ENCODE measurements at regions not wholly inside any gene's neighbourhood (a gene's known extent, or its start where the extent isn't known, plus 50 kb on each side); places are given as distances from the start of the nearest gene placed in this dataset.

DNA sequence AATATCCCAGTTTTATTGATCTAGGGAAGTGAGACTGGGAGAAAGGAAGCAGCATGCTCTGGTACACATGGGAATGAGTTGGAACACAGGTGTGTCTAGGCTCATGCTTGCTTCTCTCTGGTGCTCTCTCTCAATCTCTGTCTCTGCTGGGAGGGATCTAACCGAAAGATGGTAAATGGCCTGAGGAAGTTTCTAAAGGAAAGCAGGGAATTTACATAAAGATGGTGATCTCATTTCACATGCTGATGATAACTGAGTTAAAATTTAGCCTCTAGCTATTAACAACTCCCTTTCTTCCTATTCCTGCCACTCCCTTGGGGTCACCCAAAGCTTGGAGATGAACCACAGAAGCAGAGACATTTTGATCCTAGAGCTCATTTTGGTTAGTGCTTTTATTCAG, 436.2 kb downstream of the SH3GL2 start:
- Histone ChIP-seq H3K27me3 (ENCODE audit: low read depth) (no peaks in the 10 kb centered on the region), H3K4me3 (no peak overlapping the region), H3K4me1 (no peaks in the 10 kb centered on the region), H3K9me3 (no peaks in the 10 kb centered on the region), H3K36me3 (no peaks in the 10 kb centered on the region), H3K27ac (no peak overlapping the region)
- ATAC-seq = no peak
- intact Hi-C loops (cut with DNase I) = no loop called here
- TF ChIP-seq, protein P1, sequence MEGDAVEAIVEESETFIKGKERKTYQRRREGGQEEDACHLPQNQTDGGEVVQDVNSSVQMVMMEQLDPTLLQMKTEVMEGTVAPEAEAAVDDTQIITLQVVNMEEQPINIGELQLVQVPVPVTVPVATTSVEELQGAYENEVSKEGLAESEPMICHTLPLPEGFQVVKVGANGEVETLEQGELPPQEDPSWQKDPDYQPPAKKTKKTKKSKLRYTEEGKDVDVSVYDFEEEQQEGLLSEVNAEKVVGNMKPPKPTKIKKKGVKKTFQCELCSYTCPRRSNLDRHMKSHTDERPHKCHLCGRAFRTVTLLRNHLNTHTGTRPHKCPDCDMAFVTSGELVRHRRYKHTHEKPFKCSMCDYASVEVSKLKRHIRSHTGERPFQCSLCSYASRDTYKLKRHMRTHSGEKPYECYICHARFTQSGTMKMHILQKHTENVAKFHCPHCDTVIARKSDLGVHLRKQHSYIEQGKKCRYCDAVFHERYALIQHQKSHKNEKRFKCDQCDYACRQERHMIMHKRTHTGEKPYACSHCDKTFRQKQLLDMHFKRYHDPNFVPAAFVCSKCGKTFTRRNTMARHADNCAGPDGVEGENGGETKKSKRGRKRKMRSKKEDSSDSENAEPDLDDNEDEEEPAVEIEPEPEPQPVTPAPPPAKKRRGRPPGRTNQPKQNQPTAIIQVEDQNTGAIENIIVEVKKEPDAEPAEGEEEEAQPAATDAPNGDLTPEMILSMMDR (IDR thresholded peaks at IDR 0.05) = no peak
- no peak for DNase-seq

- H3K27ac ChIP-seq = no peak overlapping the region
- intact Hi-C loops (cut with DNase I) = no loop called here
- TF ChIP-seq, protein P1 (IDR thresholded peaks at IDR 0.05) = no peak
Measured at GRCh38 chr9:18017136-18017535, 438.3 kb downstream of the SH3GL2 start.

GRCh38 chr9:18018221-18018620, 439.4 kb downstream of the SH3GL2 start:
- no peaks in the 10 kb centered on the region for H3K9me3 ChIP-seq
- intact Hi-C loops (cut with DNase I) = no loop called here
- no peak for ATAC-seq
- no peak overlapping the region for H3K27ac ChIP-seq
- no peak for DNase-seq
- TF ChIP-seq, protein P1 (IDR thresholded peaks at IDR 0.05) = no peak
- H3K4me3 ChIP-seq = no peak overlapping the region
- H3K4me1 ChIP-seq = no peaks in the 10 kb centered on the region
- no peaks in the 10 kb centered on the region for H3K27me3 ChIP-seq (ENCODE audit: low read depth)
- H3K36me3 ChIP-seq = no peaks in the 10 kb centered on the region

More at GRCh38 chr9:18017136-18017535, 438.3 kb downstream of the SH3GL2 start:
- Histone ChIP-seq H3K36me3 (no peaks in the 10 kb centered on the region), H3K9me3 (no peaks in the 10 kb centered on the region), H3K4me3 (no peak overlapping the region), H3K4me1 (no peaks in the 10 kb centered on the region), H3K27me3 (ENCODE audit: low read depth) (no peaks in the 10 kb centered on the region)
- ATAC-seq (no peak), DNase-seq (no peak)

DNA sequence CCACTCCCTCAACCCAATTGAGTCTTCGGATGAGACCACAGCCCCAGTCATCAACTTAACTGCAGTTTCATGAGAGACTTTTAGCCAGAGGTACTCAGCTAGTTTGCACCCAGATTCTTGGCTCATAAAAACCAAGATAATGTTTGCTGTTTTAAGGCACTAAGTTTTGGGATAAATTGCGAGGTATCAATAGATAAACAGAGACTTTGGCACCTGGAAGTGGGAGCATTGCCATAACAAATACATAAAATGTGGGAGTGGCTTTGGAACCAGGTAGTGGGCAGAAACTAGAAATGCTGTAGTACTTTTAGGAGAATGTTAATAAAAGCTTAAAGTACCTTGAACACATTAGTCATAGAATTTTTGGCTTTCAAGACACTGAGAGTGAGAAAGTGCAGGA, 439.8 kb downstream of the SH3GL2 start:
- TF ChIP-seq, protein P1 (IDR thresholded peaks at IDR 0.05) = no peak
- no peak overlapping the region for H3K4me3 ChIP-seq
- intact Hi-C loops (cut with DNase I) = no loop called here
- no peaks in the 10 kb centered on the region for H3K27me3 ChIP-seq (ENCODE audit: low read depth)
- ATAC-seq = no peak
- H3K9me3 ChIP-seq = no peaks in the 10 kb centered on the region
- no peak for DNase-seq
- no peaks in the 10 kb centered on the region for H3K4me1 ChIP-seq
- no peaks in the 10 kb centered on the region for H3K36me3 ChIP-seq
- H3K27ac ChIP-seq = no peak overlapping the region

- ATAC-seq = no peak
- Histone ChIP-seq H3K9me3 (no peaks in the 10 kb centered on the region), H3K36me3 (no peaks in the 10 kb centered on the region), H3K4me3 (no peak overlapping the region), H3K4me1 (no peaks in the 10 kb centered on the region), H3K27me3 (ENCODE audit: low read depth) (no peaks in the 10 kb centered on the region), H3K27ac (no peak overlapping the region)
- no peak for DNase-seq
- TF ChIP-seq, protein P1 (IDR thresholded peaks at IDR 0.05) = no peak
- intact Hi-C loops (cut with DNase I) = no loop called here
Measured at GRCh38 chr9:18020121-18020745, 441.4 kb downstream of the SH3GL2 start.
